Prostate gland (tissue), 2 donors: ENCODE measurements at regions not wholly inside any gene's neighbourhood (a gene's known extent, or its start where the extent isn't known, plus 50 kb on each side); places are given as distances from the start of the nearest gene placed in this dataset.

ENCODE experiments used
- DNase-seq: peaks from one replicate; pipeline ENCODE4 v3.0.0-alpha.2; 2019; ENCODE audit warnings: low spot score
- H3K27ac ChIP-seq, 2 donors: fragments of 200-600 bp; sonication (generic); 2 replicates each; pipeline ENCODE4 v1.5.1; 2017 to 2019
- H3K27me3 ChIP-seq: fragments of 200-600 bp; sonication (generic); replicated peaks from 2 replicates; pipeline ENCODE4 v1.5.1; 2019; ENCODE audit not compliant: insufficient read depth
- H3K36me3 ChIP-seq, 2 donors: fragments of 200-600 bp; sonication (generic); 1 replicate in 1 of 2; 2 replicates in 1 of 2; pipeline versions ENCODE4 v1.5.1 to v1.8.1; 2017 to 2019
- H3K4me1 ChIP-seq: fragments of 200-600 bp; sonication (generic); replicated peaks from 2 replicates; pipeline ENCODE4 v1.5.1; 2019
- H3K4me3 ChIP-seq, 2 donors: fragments of 200-600 bp; sonication (generic); 2 replicates each; pipeline ENCODE4 v1.5.1; 2017 to 2019
- H3K9me3 ChIP-seq: fragments of 200-600 bp; sonication (generic); 2 replicates; pipeline ENCODE4 v1.5.1; 2017
- POLR2A ChIP-seq: fragments of 450-650 bp; IDR thresholded peaks from one replicate; pipeline ENCODE4 v1.6.1; 2016; ENCODE audit warnings: antibody characterized with exemption, mild to moderate bottlenecking
- POLR2AphosphoS5 ChIP-seq: sonication (generic); formaldehyde crosslinking; IDR thresholded peaks from one replicate; pipeline ENCODE4 v1.6.1; 2017; ENCODE audit warnings: antibody characterized with exemption
- WGBS: methylation state at CpG from one replicate; pipeline ENCODE4 v1.1.5; 2018; 5-methylcytosine and 5-hydroxymethylcytosine counted together
- intact Hi-C: fragments of 100-400 bp; cut with DNase I; formaldehyde crosslinking; loops from one replicate; pipeline ENCODE4 v1.14.2; 2022
- TF ChIP-seq, protein P1 (sequence below), 4 experiments: fragments of 200-600 bp in 2 of 4; fragments of 450-650 bp in 2 of 4; sonication (generic) in 2 of 4; IDR thresholded peaks; 1 replicate in 3 of 4; 2 replicates in 1 of 4; pipeline ENCODE4 v1.5.1; 2016 to 2019; ENCODE audit warnings: antibody characterized with exemption in 4 of 4, mild to moderate bottlenecking in 2 of 4, moderate library complexity in 2 of 4

DNA sequence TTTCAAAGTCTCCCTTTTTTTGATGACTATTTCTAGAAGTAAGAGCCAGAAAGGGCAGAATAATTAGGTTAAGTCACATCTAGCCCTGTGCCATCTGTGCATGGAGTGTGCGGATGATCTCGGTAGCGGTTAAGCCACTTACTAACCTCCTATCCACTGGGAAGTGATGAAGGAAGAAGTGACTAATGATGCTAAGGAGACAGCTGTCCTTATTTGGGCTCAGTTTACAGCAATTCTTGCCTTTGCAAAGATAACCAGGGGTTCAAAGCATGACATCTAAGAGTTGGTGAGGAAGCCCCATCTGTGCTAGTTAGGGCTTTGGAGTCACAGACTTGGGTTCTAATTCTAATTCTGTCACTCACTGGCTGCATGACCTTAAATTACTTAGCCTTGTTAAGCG is 62.4 kb upstream of the RREB1 start:
- WGBS: 95% methylated on average over 4 of the region's 4 CpGs
- no peak for TF ChIP-seq POLR2A
- no peak for TF ChIP-seq POLR2AphosphoS5
- H3K27me3 ChIP-seq: no peaks in the 10 kb centered on the region

DNA sequence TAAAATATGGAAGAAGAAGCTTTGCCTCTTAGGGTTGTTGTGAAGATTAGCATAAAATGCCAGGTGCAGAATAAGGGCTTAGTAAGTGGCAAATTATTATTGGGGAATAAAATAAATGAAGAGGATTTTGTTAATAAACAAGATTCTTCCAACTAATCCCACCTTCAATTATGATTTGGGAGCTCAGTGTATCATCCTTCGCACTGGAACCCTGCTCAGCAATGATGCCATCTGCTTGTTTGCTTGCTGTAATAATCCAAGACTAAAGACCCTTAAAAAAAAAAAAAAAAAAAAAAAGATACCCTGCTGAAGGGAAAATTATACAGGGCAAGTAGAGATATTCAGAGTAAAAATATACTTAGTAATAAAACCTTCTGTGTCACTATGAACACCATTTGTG is 62.0 kb upstream of the RREB1 start:
- Histone ChIP-seq H3K36me3 (no peaks in the 10 kb centered on the region), H3K27me3 (no peaks in the 10 kb centered on the region), H3K9me3 (no peaks in the 10 kb centered on the region), H3K4me3 (no peak overlapping the region), H3K4me1 (no peaks in the 10 kb centered on the region), H3K27ac (no peak overlapping the region)
- no peak for DNase-seq
- intact Hi-C loops: no loop called here
- WGBS: 95% methylated on average over 1 of the region's 1 CpG
- no peak for TF ChIP-seq POLR2AphosphoS5

More for the DNA sequence above, 62.4 kb upstream of the RREB1 start:
- Histone ChIP-seq H3K27ac (no peak overlapping the region), H3K36me3 (no peaks in the 10 kb centered on the region), H3K4me3 (no peak overlapping the region), H3K4me1 (no peaks in the 10 kb centered on the region), H3K9me3 (no peaks in the 10 kb centered on the region)
- intact Hi-C loops: no loop called here
- no peak for DNase-seq

DNA sequence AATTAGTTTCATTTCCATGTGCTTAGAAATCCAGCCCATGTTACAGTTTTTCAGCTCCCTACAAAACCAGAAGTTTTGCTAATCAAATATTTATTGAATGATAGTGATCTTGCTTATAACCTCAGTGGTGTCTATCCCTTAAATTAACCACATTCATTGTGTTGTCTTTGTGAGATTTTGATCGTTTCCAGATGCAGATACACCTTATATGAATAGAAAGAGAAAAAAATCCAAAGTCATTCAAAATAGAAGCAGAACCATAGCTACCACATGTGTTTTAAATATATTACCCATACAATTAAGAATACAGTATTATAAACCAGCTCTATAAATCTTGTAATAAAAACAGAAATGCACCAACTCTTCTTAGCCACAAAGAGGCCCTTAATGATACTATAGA is 60.6 kb upstream of the RREB1 start:
- H3K4me3 ChIP-seq: no peak overlapping the region
- no peaks in the 10 kb centered on the region for H3K4me1 ChIP-seq
- H3K9me3 ChIP-seq: no peaks in the 10 kb centered on the region
- no peak for DNase-seq
- H3K27me3 ChIP-seq: no peaks in the 10 kb centered on the region
- no peak overlapping the region for H3K27ac ChIP-seq
- 13% methylated on average over 1 of the region's 1 CpG for WGBS
- no peaks in the 10 kb centered on the region for H3K36me3 ChIP-seq
- intact Hi-C loops: no loop called here
- TF ChIP-seq POLR2AphosphoS5 (no peak), POLR2A (no peak)
- TF ChIP-seq, protein P1, sequence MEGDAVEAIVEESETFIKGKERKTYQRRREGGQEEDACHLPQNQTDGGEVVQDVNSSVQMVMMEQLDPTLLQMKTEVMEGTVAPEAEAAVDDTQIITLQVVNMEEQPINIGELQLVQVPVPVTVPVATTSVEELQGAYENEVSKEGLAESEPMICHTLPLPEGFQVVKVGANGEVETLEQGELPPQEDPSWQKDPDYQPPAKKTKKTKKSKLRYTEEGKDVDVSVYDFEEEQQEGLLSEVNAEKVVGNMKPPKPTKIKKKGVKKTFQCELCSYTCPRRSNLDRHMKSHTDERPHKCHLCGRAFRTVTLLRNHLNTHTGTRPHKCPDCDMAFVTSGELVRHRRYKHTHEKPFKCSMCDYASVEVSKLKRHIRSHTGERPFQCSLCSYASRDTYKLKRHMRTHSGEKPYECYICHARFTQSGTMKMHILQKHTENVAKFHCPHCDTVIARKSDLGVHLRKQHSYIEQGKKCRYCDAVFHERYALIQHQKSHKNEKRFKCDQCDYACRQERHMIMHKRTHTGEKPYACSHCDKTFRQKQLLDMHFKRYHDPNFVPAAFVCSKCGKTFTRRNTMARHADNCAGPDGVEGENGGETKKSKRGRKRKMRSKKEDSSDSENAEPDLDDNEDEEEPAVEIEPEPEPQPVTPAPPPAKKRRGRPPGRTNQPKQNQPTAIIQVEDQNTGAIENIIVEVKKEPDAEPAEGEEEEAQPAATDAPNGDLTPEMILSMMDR (IDR thresholded peaks at IDR 0.05): no peak

DNA sequence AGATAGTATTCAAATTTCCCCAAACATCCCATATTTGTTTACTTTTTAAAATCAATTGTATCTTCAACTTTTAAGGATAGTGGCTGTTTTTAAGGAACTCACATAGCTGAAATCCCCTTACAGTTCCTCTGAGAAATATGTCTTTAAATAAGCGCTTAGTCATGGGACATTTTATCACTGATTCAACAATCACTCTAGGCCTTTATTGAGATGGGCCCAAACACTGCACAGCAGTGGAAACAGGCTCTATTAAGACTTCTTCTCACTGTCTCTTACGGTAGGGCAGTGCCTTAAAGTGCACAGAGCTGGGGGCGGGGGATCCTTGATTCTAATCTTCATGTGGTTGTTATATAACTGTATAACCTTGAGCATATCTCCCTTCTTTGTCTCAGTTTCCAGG is 59.8 kb upstream of the RREB1 start:
- WGBS: 80% methylated on average over 3 of the region's 3 CpGs
- TF ChIP-seq POLR2AphosphoS5 (no peak), POLR2A (no peak)
- TF ChIP-seq, protein P1 (IDR thresholded peaks at IDR 0.05): no peak
- H3K27ac ChIP-seq: no peak overlapping the region

GRCh38 chr6:7048894-7049293 is 58.9 kb upstream of the RREB1 start:
- H3K36me3 ChIP-seq: no peaks in the 10 kb centered on the region
- WGBS: 85% methylated on average over 2 of the region's 2 CpGs
- no peaks in the 10 kb centered on the region for H3K9me3 ChIP-seq
- H3K27ac ChIP-seq: no peak overlapping the region
- H3K27me3 ChIP-seq: no peaks in the 10 kb centered on the region
- TF ChIP-seq POLR2AphosphoS5 (no peak), POLR2A (no peak)
- TF ChIP-seq, protein P1 (IDR thresholded peaks at IDR 0.05): no peak
- DNase-seq: no peak
- no peaks in the 10 kb centered on the region for H3K4me1 ChIP-seq
- intact Hi-C loops: no loop called here
- no peak overlapping the region for H3K4me3 ChIP-seq

More for the DNA sequence above, 59.8 kb upstream of the RREB1 start:
- H3K9me3 ChIP-seq: no peaks in the 10 kb centered on the region
- intact Hi-C loops: no loop called here
- H3K27me3 ChIP-seq: no peaks in the 10 kb centered on the region
- no peaks in the 10 kb centered on the region for H3K36me3 ChIP-seq
- DNase-seq: no peak
- H3K4me3 ChIP-seq: no peak overlapping the region
- H3K4me1 ChIP-seq: no peaks in the 10 kb centered on the region

GRCh38 chr6:7050004-7050403 is 57.8 kb upstream of the RREB1 start:
- WGBS: 70% methylated on average over 2 of the region's 2 CpGs
- Histone ChIP-seq H3K4me3 (no peak overlapping the region), H3K27ac (no peak overlapping the region), H3K9me3 (no peaks in the 10 kb centered on the region), H3K27me3 (no peaks in the 10 kb centered on the region), H3K36me3 (no peaks in the 10 kb centered on the region), H3K4me1 (no peaks in the 10 kb centered on the region)
- intact Hi-C loops: no loop called here
- no peak for DNase-seq
- no peak for TF ChIP-seq POLR2AphosphoS5
- no peak for TF ChIP-seq POLR2A
- TF ChIP-seq, protein P1 (IDR thresholded peaks at IDR 0.05): no peak
